ENCODE measurements at regions not wholly inside any gene's neighbourhood (a gene's known extent, or its start where the extent isn't known, plus 50 kb on each side); places are given as distances from the start of the nearest gene placed in this dataset.
"Not testable (repeated sequence)": the region's sequence is repeated elsewhere in the genome, so short reads cannot be mapped to it uniquely, and the experiment has no call there.

GRCh38 chr3:137669519-137670060 lies 94.5 kb upstream of the SOX14 start:
- no peak for DNase-seq

GRCh38 chr3:137687181-137687879 lies 76.8 kb upstream of the SOX14 start:
- no peak for DNase-seq

GRCh38 chr3:137692803-137693431 lies 71.2 kb upstream of the SOX14 start:
- no peak for DNase-seq

- no peak for DNase-seq
Measured at GRCh38 chr3:137693791-137694190, 70.3 kb upstream of the SOX14 start.

GRCh38 chr3:137694836-137695235 lies 69.3 kb upstream of the SOX14 start:
- DNase-seq, result no peak

GRCh38 chr3:137695351-137695750 lies 68.8 kb upstream of the SOX14 start:
- no peak for DNase-seq

GRCh38 chr3:137709011-137709601 lies 55.0 kb upstream of the SOX14 start:
- DNase-seq, result no peak

GRCh38 chr3:137713965-137714364 lies 50.1 kb upstream of the SOX14 start:
- DNase-seq, result not testable (repeated sequence)
